OCI-LY1 (cell line): ENCODE measurements at regions not wholly inside any gene's neighbourhood (a gene's known extent, or its start where the extent isn't known, plus 50 kb on each side); places are given as distances from the start of the nearest gene placed in this dataset.

Experiments
- H2AFZ ChIP-seq: fragments of 200-600 bp; sonication (generic), shearing (Covaris generic); 2 replicates; pipeline ENCODE4 v1.6.0; 2014; ENCODE audit warnings: antibody characterized with exemption, mild to moderate bottlenecking, low read length
- H3F3A ChIP-seq: fragments of 200-600 bp; sonication (generic), shearing (Covaris generic); 2 replicates; pipeline ENCODE4 v1.6.0; 2014; ENCODE audit warnings: mild to moderate bottlenecking, antibody characterized with exemption, low read length, moderate library complexity; ENCODE audit not compliant: insufficient read depth
- H3K27ac ChIP-seq: fragments of 200-600 bp; sonication (generic); 2 replicates; pipeline ENCODE4 v1.5.1; 2014; ENCODE audit warnings: low read length, mixed run types, mild to moderate bottlenecking, low read depth; ENCODE audit not compliant: poor library complexity, severe bottlenecking
- H3K27me3 ChIP-seq: fragments of 200-600 bp; sonication (generic); 2 replicates; pipeline ENCODE4 v1.6.0; 2014; ENCODE audit warnings: antibody characterized with exemption, mild to moderate bottlenecking, low read length, moderate library complexity; ENCODE audit not compliant: insufficient read depth
- H3K36me3 ChIP-seq: fragments of 200-600 bp; sonication (generic); 2 replicates; pipeline ENCODE4 v1.6.1; 2014; ENCODE audit warnings: mild to moderate bottlenecking, antibody characterized with exemption, low read length, moderate library complexity, mixed read lengths; ENCODE audit not compliant: insufficient read depth
- H3K4me1 ChIP-seq: fragments of 200-600 bp; sonication (generic); 2 replicates; pipeline ENCODE4 v1.5.1; 2014; ENCODE audit warnings: mild to moderate bottlenecking, low read length, moderate library complexity; ENCODE audit not compliant: insufficient read depth, severe bottlenecking
- H3K4me2 ChIP-seq: fragments of 200-600 bp; sonication (generic), shearing (Covaris generic); 2 replicates; pipeline ENCODE4 v1.6.1; 2014; ENCODE audit warnings: low read length
- H3K4me3 ChIP-seq: fragments of 200-600 bp; sonication (generic); 2 replicates; pipeline ENCODE4 v1.5.1; 2014; ENCODE audit warnings: low read length, low read depth, mild to moderate bottlenecking, mixed read lengths; ENCODE audit not compliant: poor library complexity, severe bottlenecking
- H3K79me2 ChIP-seq: fragments of 200-600 bp; shearing (Covaris generic); 2 replicates; pipeline ENCODE4 v1.6.1; 2016; ENCODE audit warnings: mixed run types, low read length, mixed read lengths; ENCODE audit not compliant: insufficient read depth
- H3K9ac ChIP-seq: fragments of 200-600 bp; sonication (generic), shearing (Covaris generic); 2 replicates; pipeline ENCODE4 v1.6.1; 2014; ENCODE audit warnings: mild to moderate bottlenecking, low read length, mixed read lengths
- H3K9me2 ChIP-seq: fragments of 200-600 bp; sonication (generic), shearing (Covaris generic); 2 replicates; pipeline ENCODE4 v1.6.1; 2014; ENCODE audit warnings: low read depth, mild to moderate bottlenecking, low read length, mixed read lengths
- H3K9me3 ChIP-seq: fragments of 200-600 bp; shearing (Covaris generic); 2 replicates; pipeline ENCODE4 v1.6.1; 2014; ENCODE audit warnings: low read length, mixed read lengths
- H4K20me1 ChIP-seq: fragments of 200-600 bp; sonication (generic), shearing (Covaris generic); 2 replicates; pipeline ENCODE4 v1.6.0; 2016; ENCODE audit warnings: mild to moderate bottlenecking, low read length; ENCODE audit not compliant: insufficient read depth
- EZH2 ChIP-seq: fragments of 200-600 bp; sonication (generic), shearing (Covaris generic); IDR thresholded peaks from 2 replicates; pipeline ENCODE4 v1.8.0; 2017; ENCODE audit warnings: borderline replicate concordance, mixed run types, mild to moderate bottlenecking, antibody characterized with exemption, low read length, moderate library complexity, mixed read lengths
- TF ChIP-seq, protein P1 (sequence below): fragments of 200-600 bp; sonication (generic), shearing (Covaris generic); IDR thresholded peaks from 2 replicates; pipeline ENCODE4 v1.5.1; 2017; ENCODE audit warnings: mild to moderate bottlenecking, antibody characterized with exemption, low read length, moderate library complexity, mixed read lengths

DNA sequence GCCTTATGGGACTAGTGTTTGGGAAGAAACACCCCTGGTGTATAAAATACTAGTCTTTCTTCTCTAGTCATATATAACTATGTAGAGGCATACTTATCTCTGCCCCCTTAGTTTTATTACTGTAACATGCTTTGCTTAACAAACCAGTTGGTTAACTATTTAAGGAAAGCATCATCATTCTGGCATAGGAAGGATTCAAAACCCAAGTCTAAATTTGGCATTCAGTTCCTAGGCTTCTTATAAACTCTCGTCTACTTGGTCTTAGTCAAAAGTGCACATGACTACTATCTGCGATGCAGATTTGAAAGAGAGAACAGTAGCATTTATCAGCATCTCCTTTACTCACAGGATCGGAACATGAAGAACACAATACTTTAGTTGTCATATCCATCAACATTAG is 111.3 kb downstream of the MFAP3L start:
- Histone ChIP-seq H3K27ac (no peak overlapping the region), H3K4me3 (no peak overlapping the region), H3K4me1 (no peaks in the 10 kb centered on the region), H3K36me3 (no peaks in the 10 kb centered on the region), H3K9ac (no peak overlapping the region), H3K9me3 (no peaks in the 10 kb centered on the region), H2AFZ (no peak overlapping the region), H3K27me3 (no peaks in the 10 kb centered on the region), H3K9me2 (no peaks in the 10 kb centered on the region), H3K79me2 (no peaks in the 10 kb centered on the region), H3K4me2 (no peak overlapping the region), H3F3A (no peaks in the 10 kb centered on the region), H4K20me1 (no peaks in the 10 kb centered on the region)
- no peak for TF ChIP-seq EZH2
- TF ChIP-seq, protein P1, sequence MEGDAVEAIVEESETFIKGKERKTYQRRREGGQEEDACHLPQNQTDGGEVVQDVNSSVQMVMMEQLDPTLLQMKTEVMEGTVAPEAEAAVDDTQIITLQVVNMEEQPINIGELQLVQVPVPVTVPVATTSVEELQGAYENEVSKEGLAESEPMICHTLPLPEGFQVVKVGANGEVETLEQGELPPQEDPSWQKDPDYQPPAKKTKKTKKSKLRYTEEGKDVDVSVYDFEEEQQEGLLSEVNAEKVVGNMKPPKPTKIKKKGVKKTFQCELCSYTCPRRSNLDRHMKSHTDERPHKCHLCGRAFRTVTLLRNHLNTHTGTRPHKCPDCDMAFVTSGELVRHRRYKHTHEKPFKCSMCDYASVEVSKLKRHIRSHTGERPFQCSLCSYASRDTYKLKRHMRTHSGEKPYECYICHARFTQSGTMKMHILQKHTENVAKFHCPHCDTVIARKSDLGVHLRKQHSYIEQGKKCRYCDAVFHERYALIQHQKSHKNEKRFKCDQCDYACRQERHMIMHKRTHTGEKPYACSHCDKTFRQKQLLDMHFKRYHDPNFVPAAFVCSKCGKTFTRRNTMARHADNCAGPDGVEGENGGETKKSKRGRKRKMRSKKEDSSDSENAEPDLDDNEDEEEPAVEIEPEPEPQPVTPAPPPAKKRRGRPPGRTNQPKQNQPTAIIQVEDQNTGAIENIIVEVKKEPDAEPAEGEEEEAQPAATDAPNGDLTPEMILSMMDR, result no peak

DNA sequence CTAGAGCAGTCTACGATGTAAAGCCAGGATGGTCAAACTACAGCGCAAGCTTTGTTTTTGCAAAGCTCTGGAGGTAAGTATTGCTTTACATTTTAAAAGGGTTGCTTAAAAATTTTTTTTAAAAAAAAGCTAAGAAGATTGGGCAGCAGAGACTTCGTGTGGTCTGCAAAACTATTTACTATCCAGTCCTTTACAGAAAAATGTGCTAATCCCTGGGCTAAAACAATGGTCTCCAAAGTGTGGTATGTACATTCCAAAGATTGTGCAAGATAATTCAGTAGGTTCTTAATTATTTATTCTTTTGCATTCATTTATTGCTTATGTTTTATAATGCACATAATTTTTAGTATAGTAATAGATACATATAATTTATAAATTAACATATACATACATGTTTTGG is 113.2 kb downstream of the MFAP3L start:
- Histone ChIP-seq H3K79me2 (no peaks in the 10 kb centered on the region), H3F3A (no peaks in the 10 kb centered on the region), H3K4me2 (no peak overlapping the region), H4K20me1 (no peaks in the 10 kb centered on the region), H3K27ac (no peak overlapping the region), H3K4me1 (no peaks in the 10 kb centered on the region), H3K9me3 (no peaks in the 10 kb centered on the region), H3K4me3 (no peak overlapping the region), H3K9me2 (no peaks in the 10 kb centered on the region), H3K9ac (no peak overlapping the region), H3K36me3 (no peaks in the 10 kb centered on the region), H2AFZ (no peak overlapping the region), H3K27me3 (no peaks in the 10 kb centered on the region)
- no peak for TF ChIP-seq EZH2
- TF ChIP-seq, protein P1, result no peak

DNA sequence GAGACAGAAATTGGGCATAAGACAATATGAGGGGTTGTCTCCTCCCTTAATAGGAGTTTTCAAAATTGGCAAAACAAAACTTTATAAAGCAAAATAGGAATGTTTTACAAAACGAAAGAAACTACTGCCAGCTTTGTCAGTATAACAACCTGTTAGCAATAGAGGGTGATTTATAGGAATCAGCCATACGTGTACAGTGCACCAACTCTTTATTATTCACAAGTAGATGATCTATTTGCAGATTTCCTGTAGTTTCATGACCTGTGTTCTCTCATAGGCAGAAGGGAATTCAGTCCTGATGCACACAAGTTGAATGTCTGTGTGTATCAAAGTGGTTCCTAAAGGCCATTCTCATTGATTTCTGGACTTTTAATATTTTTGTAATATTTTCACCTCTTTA is 116.3 kb downstream of the MFAP3L start:
- Histone ChIP-seq H3K4me2 (no peak overlapping the region), H2AFZ (no peak overlapping the region)

More for the DNA sequence above, 116.3 kb downstream of the MFAP3L start:
- no peaks in the 10 kb centered on the region for H3F3A ChIP-seq
- H3K4me1 ChIP-seq, result no peaks in the 10 kb centered on the region
- TF ChIP-seq, protein P1, result no peak
- TF ChIP-seq EZH2, result no peak
- H3K36me3 ChIP-seq, result no peaks in the 10 kb centered on the region
- no peaks in the 10 kb centered on the region for H3K9me2 ChIP-seq
- H3K9ac ChIP-seq, result no peak overlapping the region
- H4K20me1 ChIP-seq, result no peaks in the 10 kb centered on the region
- H3K4me3 ChIP-seq, result no peak overlapping the region
- H3K79me2 ChIP-seq, result no peaks in the 10 kb centered on the region
- no peak overlapping the region for H3K27ac ChIP-seq
- H3K27me3 ChIP-seq, result no peaks in the 10 kb centered on the region
- H3K9me3 ChIP-seq, result no peaks in the 10 kb centered on the region
